ENCODE measurements at regions not wholly inside any gene's neighbourhood (a gene's known extent, or its start where the extent isn't known, plus 50 kb on each side); places are given as distances from the start of the nearest gene placed in this dataset.

DNA sequence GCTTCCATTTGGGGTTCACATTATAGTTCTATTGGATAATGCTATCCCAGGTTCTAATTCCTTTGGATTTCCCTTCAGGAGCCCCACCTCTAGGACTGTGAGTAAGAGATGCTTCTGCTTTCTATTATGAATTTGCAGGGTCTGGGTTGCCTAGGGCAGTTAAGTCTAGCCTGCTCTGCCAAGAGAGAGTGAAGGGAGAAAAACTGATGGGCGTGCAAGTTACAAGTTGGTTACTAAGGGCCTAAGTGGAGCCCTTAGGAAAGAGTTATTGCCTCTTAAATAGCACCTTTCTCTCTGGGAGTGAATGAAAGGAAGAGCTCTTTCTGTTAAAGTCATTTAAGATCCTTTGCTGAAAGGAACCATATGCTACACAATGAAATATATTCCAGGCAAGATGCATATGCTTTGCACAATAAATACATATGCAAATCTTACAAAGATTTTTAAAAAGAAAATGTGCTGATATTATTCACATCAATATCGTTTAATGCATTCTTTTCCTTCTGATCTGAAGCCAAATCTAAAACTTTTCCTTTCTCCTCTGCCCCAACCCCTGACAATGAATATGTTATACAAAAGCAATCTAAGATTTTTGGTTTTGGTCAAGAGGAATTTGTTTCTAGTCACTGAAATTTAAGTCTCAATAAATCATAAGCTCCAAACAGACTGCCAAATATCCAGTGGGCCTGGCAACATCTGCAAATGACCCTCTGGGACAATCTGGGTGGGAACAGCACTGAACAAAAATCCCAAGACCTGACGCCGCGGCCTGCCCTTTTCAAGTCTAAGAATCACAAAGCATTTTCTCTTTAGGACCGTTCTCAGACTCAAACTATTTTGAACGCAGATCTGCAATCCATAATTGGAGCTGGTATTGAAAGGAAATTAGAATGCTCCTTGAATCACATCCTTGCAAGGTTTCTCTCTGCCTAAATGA lies 586.7 kb downstream of the ETNK1 start:
- TF ChIP-seq, protein P1, sequence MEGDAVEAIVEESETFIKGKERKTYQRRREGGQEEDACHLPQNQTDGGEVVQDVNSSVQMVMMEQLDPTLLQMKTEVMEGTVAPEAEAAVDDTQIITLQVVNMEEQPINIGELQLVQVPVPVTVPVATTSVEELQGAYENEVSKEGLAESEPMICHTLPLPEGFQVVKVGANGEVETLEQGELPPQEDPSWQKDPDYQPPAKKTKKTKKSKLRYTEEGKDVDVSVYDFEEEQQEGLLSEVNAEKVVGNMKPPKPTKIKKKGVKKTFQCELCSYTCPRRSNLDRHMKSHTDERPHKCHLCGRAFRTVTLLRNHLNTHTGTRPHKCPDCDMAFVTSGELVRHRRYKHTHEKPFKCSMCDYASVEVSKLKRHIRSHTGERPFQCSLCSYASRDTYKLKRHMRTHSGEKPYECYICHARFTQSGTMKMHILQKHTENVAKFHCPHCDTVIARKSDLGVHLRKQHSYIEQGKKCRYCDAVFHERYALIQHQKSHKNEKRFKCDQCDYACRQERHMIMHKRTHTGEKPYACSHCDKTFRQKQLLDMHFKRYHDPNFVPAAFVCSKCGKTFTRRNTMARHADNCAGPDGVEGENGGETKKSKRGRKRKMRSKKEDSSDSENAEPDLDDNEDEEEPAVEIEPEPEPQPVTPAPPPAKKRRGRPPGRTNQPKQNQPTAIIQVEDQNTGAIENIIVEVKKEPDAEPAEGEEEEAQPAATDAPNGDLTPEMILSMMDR (IDR thresholded peaks at IDR 0.05; ENCODE audit: low read depth, low read length): no peak
- no peak for TF ChIP-seq EZH2phosphoT487 (IDR thresholded peaks at IDR 0.05; ENCODE audit: low read depth)
